Caco-2 (cell line): ENCODE measurements at regions not wholly inside any gene's neighbourhood (a gene's known extent, or its start where the extent isn't known, plus 50 kb on each side); places are given as distances from the start of the nearest gene placed in this dataset.

Experiments
- BruUV-seq: library from RNA; stranded (reverse); fragments of 400-500 nt; replicated peaks from 2 replicates; lab custom pipeline; 2021; lab: Mats Ljungman, UMichigan
- CTCF ChIA-PET: fragments of 300-600 bp; sonication (Branson Sonifier 250); formaldehyde crosslinking; loops from one replicate; lab custom pipeline; 2022; ENCODE audit warnings: antibody characterized with exemption; lab: Charles Lee
- POLR2A ChIA-PET: fragments of 300-600 bp; sonication (Branson Sonifier 250); formaldehyde crosslinking; loops from one replicate; lab custom pipeline; 2022; ENCODE audit warnings: antibody characterized with exemption; lab: Charles Lee
- DNase-seq, 2 experiments: peaks; one replicate each; pipeline versions ENCODE4 v3.0.0 to v3.0.0-alpha.2; 2020 to 2022
- H3K27me3 ChIP-seq: replicated peaks from 2 replicates; pipeline ENCODE4 v1.6.0; 2011; ENCODE audit warnings: low read length; ENCODE audit not compliant: control insufficient read depth, insufficient read depth
- H3K36me3 ChIP-seq: 2 replicates; pipeline ENCODE4 v1.5.1; 2011; ENCODE audit warnings: low read length; ENCODE audit not compliant: control insufficient read depth, insufficient read depth
- H3K4me1 ChIP-seq: fragments of 250-450 bp; sonication (Bioruptor Pico); 2 replicates; pipeline ENCODE4 v1.5.1; 2020; ENCODE audit warnings: mild to moderate bottlenecking
- H3K4me3 ChIP-seq: 2 replicates; pipeline ENCODE4 v1.5.1; 2011; ENCODE audit warnings: low read depth, mild to moderate bottlenecking, control low read depth, low read length
- H3K9me3 ChIP-seq: fragments of 250-450 bp; sonication (Bioruptor Pico); 2 replicates; pipeline ENCODE4 v1.5.1; 2020; ENCODE audit warnings: mild to moderate bottlenecking, moderate library complexity
- H3K27ac Mint-ChIP-seq: one replicate; pipeline ENCODE4 v1.8.0; 2022; ENCODE audit warnings: mixed read lengths; ENCODE audit not compliant: unreplicated experiment
- H3K27me3 Mint-ChIP-seq: one replicate; pipeline ENCODE4 v1.8.0; 2022; ENCODE audit warnings: mixed read lengths; ENCODE audit not compliant: insufficient read depth, unreplicated experiment
- H3K36me3 Mint-ChIP-seq: one replicate; pipeline ENCODE4 v1.8.0; 2022; ENCODE audit warnings: mild to moderate bottlenecking, mixed read lengths; ENCODE audit not compliant: insufficient read depth, unreplicated experiment
- H3K4me1 Mint-ChIP-seq: one replicate; pipeline ENCODE4 v1.8.0; 2022; ENCODE audit warnings: low read depth, mixed read lengths; ENCODE audit not compliant: unreplicated experiment
- H3K4me3 Mint-ChIP-seq: one replicate; pipeline ENCODE4 v1.8.0; 2022; ENCODE audit warnings: mild to moderate bottlenecking, moderate library complexity, mixed read lengths; ENCODE audit not compliant: unreplicated experiment
- H3K9me3 Mint-ChIP-seq: one replicate; pipeline ENCODE4 v1.8.0; 2022; ENCODE audit warnings: mixed read lengths; ENCODE audit not compliant: unreplicated experiment
- CTCF ChIP-seq, 2 experiments: fragments of 200-600 bp in 1 of 2; IDR thresholded peaks; 1 replicate in 1 of 2; 2 replicates in 1 of 2; pipeline versions ENCODE4 v1.5.1 to v1.8.0; 2011 to 2022; ENCODE audit warnings: antibody characterized with exemption in 1 of 2, control low read depth in 1 of 2, inconsistent platforms in 1 of 2, low read depth in 1 of 2, low read length in 1 of 2, mild to moderate bottlenecking in 1 of 2, moderate library complexity in 1 of 2; ENCODE audit not compliant: insufficient read depth in 1 of 2, severe bottlenecking in 1 of 2, unreplicated experiment in 1 of 2
- intact Hi-C: fragments of 100-400 bp; cut with micrococcal nuclease; formaldehyde crosslinking; loops from one replicate; pipeline ENCODE4 v1.10.0; 2022; ENCODE audit not compliant: unreplicated experiment

GRCh38 chr11:39221550-39222138 lies 2237.8 kb downstream of the LRRC4C start:
- H3K36me3 ChIP-seq, result no peaks in the 10 kb centered on the region
- Mint-ChIP-seq H3K36me3 (no peaks in the 10 kb centered on the region), H3K9me3 (peaks cover 21% of the 10 kb centered on the region), H3K4me3 (no peak overlapping the region), H3K4me1 (no peaks in the 10 kb centered on the region), H3K27me3 (no peaks in the 10 kb centered on the region), H3K27ac (no peak overlapping the region)
- intact Hi-C loops, result no loop called here
- DNase-seq, result no peak
- no peak for TF ChIP-seq CTCF (IDR thresholded peaks at IDR 0.05; ENCODE audit: insufficient read depth in 1 of 2, low read depth in 1 of 2, low read length in 1 of 2, severe bottlenecking in 1 of 2, unreplicated experiment in 1 of 2)
- POLR2A ChIA-PET, result no interaction called here
- no TSS peak for BruUV-seq
- CTCF ChIA-PET, result no interaction called here
- H3K27me3 ChIP-seq, result no peaks in the 10 kb centered on the region
- no peak overlapping the region for H3K4me3 ChIP-seq
- no peaks in the 10 kb centered on the region for H3K9me3 ChIP-seq
- peaks cover 10% of the 10 kb centered on the region; the same call in 1 of the 2 replicates for H3K4me1 ChIP-seq

DNA sequence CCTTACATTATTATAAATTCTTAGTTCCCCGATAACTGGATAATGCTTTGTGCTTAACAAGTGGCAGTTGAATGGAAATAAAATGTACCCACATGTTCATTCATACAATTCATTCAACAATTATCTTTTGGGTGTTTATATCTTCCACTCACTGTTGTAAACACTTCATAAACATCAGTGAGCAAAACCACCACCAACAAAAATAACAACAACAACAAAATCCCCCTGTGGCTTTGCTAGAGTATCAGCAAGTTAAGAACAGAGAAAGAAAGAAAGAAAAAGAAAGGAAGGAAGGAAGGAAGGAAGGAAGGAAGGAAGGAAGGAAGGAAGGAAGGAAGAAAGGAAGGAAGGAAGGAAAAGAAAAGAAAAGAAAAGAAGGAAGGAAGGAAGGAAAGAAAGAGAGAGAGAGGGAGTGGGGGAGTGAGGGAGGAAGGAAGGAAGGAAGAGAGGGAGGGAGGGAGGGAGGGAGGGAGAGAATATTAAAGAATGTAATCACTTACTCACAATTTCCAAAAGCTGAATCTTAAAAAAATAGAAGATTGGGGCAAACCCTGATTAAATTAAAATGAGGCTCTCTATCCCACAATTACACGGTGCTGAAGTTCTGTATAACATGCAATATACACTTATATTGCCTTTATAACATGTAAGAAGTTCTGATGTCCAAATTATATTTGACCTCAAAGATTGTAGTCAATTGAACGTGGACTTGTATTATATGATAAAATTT lies 2238.8 kb downstream of the LRRC4C start:
- Mint-ChIP-seq H3K9me3 (peaks cover 27% of the 10 kb centered on the region), H3K4me1 (no peaks in the 10 kb centered on the region), H3K36me3 (no peaks in the 10 kb centered on the region), H3K27me3 (no peaks in the 10 kb centered on the region), H3K4me3 (no peak overlapping the region), H3K27ac (no peak overlapping the region)
- intact Hi-C loops, result no loop called here
- no peak overlapping the region for H3K4me3 ChIP-seq
- H3K9me3 ChIP-seq, result no peaks in the 10 kb centered on the region
- no peak for DNase-seq
- TF ChIP-seq CTCF (IDR thresholded peaks at IDR 0.05; ENCODE audit: insufficient read depth in 1 of 2, low read depth in 1 of 2, low read length in 1 of 2, severe bottlenecking in 1 of 2, unreplicated experiment in 1 of 2), result no peak
- no TSS peak for BruUV-seq
- ChIA-PET CTCF (no interaction called here), POLR2A (no interaction called here)
- H3K27me3 ChIP-seq, result no peaks in the 10 kb centered on the region
- no peaks in the 10 kb centered on the region for H3K36me3 ChIP-seq
- H3K4me1 ChIP-seq, result peaks cover 10% of the 10 kb centered on the region; the same call in 1 of the 2 replicates

DNA sequence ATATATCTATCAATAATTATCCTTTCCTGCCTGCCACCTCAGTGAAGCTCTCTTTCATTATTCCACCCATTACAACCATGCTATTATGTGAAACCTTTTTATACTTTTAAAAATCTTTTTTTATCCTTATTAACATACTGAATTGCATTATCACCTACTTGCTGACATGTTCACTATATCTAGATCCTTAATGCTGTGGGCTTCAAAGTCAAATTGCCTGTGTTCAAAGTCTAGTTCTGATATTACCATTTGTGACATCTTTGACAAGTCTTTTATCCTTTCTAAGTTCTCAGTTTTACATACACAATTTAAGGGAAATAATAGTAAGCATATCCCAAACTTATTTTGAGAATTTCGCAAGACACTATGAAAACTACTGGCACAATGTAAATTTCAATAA lies 2239.4 kb downstream of the LRRC4C start:
- intact Hi-C loops, result no loop called here
- H3K27me3 ChIP-seq, result no peaks in the 10 kb centered on the region
- peaks cover 27% of the 10 kb centered on the region for H3K9me3 Mint-ChIP-seq
- H3K9me3 ChIP-seq, result no peaks in the 10 kb centered on the region
- H3K4me1 ChIP-seq, result peaks cover 10% of the 10 kb centered on the region; the same call in 1 of the 2 replicates
- DNase-seq, result no peak
- ChIA-PET CTCF (no interaction called here), POLR2A (no interaction called here)
- no peaks in the 10 kb centered on the region for H3K36me3 ChIP-seq
- no peaks in the 10 kb centered on the region for H3K36me3 Mint-ChIP-seq
- no peak overlapping the region for H3K4me3 ChIP-seq
- no TSS peak for BruUV-seq
- no peaks in the 10 kb centered on the region for H3K27me3 Mint-ChIP-seq
- H3K4me1 Mint-ChIP-seq, result no peaks in the 10 kb centered on the region
- no peak for TF ChIP-seq CTCF (IDR thresholded peaks at IDR 0.05; ENCODE audit: insufficient read depth in 1 of 2, low read depth in 1 of 2, low read length in 1 of 2, severe bottlenecking in 1 of 2, unreplicated experiment in 1 of 2)
- H3K4me3 Mint-ChIP-seq, result no peak overlapping the region
- H3K27ac Mint-ChIP-seq, result no peak overlapping the region
